ENCODE measurements at regions not wholly inside any gene's neighbourhood (a gene's known extent, or its start where the extent isn't known, plus 50 kb on each side); places are given as distances from the start of the nearest gene placed in this dataset.

DNA sequence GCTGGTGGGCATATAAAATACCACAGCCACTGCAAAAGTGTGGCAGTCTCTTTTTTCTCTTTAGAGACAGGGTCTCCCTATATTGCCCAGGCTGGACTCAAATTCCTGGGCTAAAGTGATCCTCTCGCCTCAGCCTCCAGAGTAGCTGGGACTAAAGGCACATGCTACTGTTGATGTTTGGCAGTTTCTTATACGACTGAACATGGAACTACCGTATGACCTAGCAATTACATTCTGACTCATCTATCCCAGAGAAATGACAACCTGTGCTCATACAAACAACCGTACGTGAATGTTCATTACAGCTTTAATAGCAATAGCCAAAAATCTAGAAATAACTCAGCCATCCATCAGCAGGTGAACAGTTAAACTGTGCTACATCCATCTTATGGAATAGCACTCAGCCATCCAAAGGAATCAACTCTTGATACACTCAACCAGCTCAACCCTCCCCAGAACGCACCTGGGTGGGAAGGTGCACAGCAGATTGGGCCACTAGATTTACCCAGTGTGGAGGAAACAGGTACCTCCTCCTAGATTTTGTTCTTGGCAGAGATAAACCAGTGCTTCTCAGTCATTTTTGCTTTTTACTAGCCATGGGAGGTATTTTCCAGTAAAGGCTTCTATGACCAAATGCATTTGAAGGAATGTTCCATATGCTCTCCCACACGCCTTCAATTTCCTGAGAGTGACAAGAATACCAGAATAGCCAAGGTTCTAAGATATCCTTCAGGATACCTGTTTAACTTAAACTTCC, 130.5 kb downstream of the MED15 start:
- FAIRE-seq: no peak
- WGBS (ENCODE audit: missing lambda C conversion rate): 18% methylated on average over 7 of the region's 7 CpGs
- H3K9me3 ChIP-seq: no peaks in the 10 kb centered on the region
- DNase-seq (ENCODE audit: low read depth in 1 of 2, low spot score in 1 of 2): no peak
- TF ChIP-seq RARB (CRISPR knock-in tag; IDR thresholded peaks at IDR 0.05) (no peak), HOXA7 (CRISPR knock-in tag; IDR thresholded peaks at IDR 0.05) (no peak), FOXS1 (CRISPR knock-in tag; IDR thresholded peaks at IDR 0.05) (no peak), POLR2A (IDR thresholded peaks at IDR 0.05; ENCODE audit: low read length) (no peak), EP300 (IDR thresholded peaks at IDR 0.05) (no peak), CHD2 (IDR thresholded peaks at IDR 0.05; ENCODE audit: low read length, partially characterized antibody) (no peak), MYC (IDR thresholded peaks at IDR 0.05; ENCODE audit: borderline replicate concordance, low read length) (no peak), FOSL2 (IDR thresholded peaks at IDR 0.05) (no peak), FOSL2 (CRISPR knock-in tag; IDR thresholded peaks at IDR 0.05) (no peak), GATA3 (IDR thresholded peaks at IDR 0.05; ENCODE audit: borderline replicate concordance) (no peak), HOXB5 (CRISPR knock-in tag; IDR thresholded peaks at IDR 0.05) (no peak), HEYL (CRISPR knock-in tag; IDR thresholded peaks at IDR 0.05) (no peak)
- TF ChIP-seq, protein P1, sequence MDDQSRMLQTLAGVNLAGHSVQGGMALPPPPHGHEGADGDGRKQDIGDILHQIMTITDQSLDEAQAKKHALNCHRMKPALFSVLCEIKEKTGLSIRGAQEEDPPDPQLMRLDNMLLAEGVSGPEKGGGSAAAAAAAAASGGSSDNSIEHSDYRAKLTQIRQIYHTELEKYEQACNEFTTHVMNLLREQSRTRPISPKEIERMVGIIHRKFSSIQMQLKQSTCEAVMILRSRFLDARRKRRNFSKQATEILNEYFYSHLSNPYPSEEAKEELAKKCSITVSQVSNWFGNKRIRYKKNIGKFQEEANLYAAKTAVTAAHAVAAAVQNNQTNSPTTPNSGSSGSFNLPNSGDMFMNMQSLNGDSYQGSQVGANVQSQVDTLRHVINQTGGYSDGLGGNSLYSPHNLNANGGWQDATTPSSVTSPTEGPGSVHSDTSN (IDR thresholded peaks at IDR 0.05): no peak
- no peaks in the 10 kb centered on the region for H3K4me1 ChIP-seq
- ATAC-seq: no peak
- CTCF ChIA-PET: interaction anchor here (1.0 kb wide), 1 partner anchor 74 kb away, joined by 3 read pairs; no protein-coding TSS in a partner anchor
- H3K4me3 ChIP-seq: no peak overlapping the region
- POLR2A ChIA-PET: no interaction called here
- no peak overlapping the region for H3K27ac ChIP-seq
- no peak overlapping the region for H3K4me2 ChIP-seq

- 10% methylated on average over 1 of the region's 1 CpG for WGBS (ENCODE audit: missing lambda C conversion rate)
- FAIRE-seq (no peak), ATAC-seq (no peak), DNase-seq (ENCODE audit: low read depth in 1 of 2, low spot score in 1 of 2) (no peak)
- Histone ChIP-seq H3K4me1 (no peaks in the 10 kb centered on the region), H3K9me3 (no peaks in the 10 kb centered on the region), H3K4me2 (no peak overlapping the region), H3K27ac (no peak overlapping the region), H3K4me3 (no peak overlapping the region)
- POLR2A ChIA-PET: no interaction called here
- CTCF ChIA-PET: interaction anchor here (1.0 kb wide), 1 partner anchor 21 kb away, joined by 3 read pairs; no protein-coding TSS in a partner anchor
- TF ChIP-seq CBX2 (IDR thresholded peaks at IDR 0.05; ENCODE audit: borderline replicate concordance, low read depth): no peak
- TF ChIP-seq, protein P2, sequence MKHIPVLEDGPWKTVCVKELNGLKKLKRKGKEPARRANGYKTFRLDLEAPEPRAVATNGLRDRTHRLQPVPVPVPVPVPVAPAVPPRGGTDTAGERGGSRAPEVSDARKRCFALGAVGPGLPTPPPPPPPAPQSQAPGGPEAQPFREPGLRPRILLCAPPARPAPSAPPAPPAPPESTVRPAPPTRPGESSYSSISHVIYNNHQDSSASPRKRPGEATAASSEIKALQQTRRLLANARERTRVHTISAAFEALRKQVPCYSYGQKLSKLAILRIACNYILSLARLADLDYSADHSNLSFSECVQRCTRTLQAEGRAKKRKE (CRISPR knock-in tag; IDR thresholded peaks at IDR 0.05; ENCODE audit: low read depth): no peak
- no peak for TF ChIP-seq CHD4 (IDR thresholded peaks at IDR 0.05; ENCODE audit: borderline replicate concordance)
- no peak for TF ChIP-seq FOSB (CRISPR knock-in tag; IDR thresholded peaks at IDR 0.05)
- no peak for TF ChIP-seq HMGXB4 (CRISPR knock-in tag; IDR thresholded peaks at IDR 0.05; ENCODE audit: borderline replicate concordance)
- no peak for TF ChIP-seq JUN (IDR thresholded peaks at IDR 0.05)
Observed at GRCh38 chr22:20638507-20638870, 131.1 kb downstream of the MED15 start.

DNA sequence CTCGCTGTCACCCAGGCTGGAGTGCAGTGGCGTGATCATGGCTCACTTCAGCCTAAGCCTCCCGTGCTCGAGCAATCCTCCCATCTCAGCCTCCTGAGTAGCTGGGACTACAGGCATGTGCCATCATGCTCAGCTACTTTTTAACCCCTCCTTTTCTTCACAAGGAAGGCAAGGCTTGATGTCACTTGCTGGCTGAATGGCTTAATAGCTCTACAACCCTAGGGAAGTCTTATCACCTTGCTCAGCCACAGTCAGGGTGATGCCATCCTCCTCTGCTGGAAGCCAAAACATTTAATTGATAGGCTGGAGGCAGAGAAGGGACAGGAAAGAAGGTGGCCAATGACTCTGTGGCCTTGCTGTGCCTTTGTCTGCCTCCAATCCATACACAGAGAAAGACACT, 131.9 kb downstream of the MED15 start:
- FAIRE-seq (no peak), ATAC-seq (no peak), DNase-seq (ENCODE audit: low read depth in 1 of 2, low spot score in 1 of 2) (no peak)
- H3K9me3 ChIP-seq: no peaks in the 10 kb centered on the region
- H3K4me3 ChIP-seq: no peak overlapping the region
- no peak overlapping the region for H3K27ac ChIP-seq
- POLR2A ChIA-PET: no interaction called here
- H3K4me1 ChIP-seq: no peaks in the 10 kb centered on the region
- CTCF ChIA-PET: interaction anchor here (1.0 kb wide), 1 partner anchor 20 kb away, joined by 3 read pairs; no protein-coding TSS in a partner anchor
- 60% methylated on average over 4 of the region's 4 CpGs for WGBS (ENCODE audit: missing lambda C conversion rate)
- H3K4me2 ChIP-seq: no peak overlapping the region
- TF ChIP-seq, protein P3, sequence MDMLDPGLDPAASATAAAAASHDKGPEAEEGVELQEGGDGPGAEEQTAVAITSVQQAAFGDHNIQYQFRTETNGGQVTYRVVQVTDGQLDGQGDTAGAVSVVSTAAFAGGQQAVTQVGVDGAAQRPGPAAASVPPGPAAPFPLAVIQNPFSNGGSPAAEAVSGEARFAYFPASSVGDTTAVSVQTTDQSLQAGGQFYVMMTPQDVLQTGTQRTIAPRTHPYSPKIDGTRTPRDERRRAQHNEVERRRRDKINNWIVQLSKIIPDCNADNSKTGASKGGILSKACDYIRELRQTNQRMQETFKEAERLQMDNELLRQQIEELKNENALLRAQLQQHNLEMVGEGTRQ (IDR thresholded peaks at IDR 0.05): no peak
- TF ChIP-seq HOXA7 (CRISPR knock-in tag; IDR thresholded peaks at IDR 0.05) (no peak), EHMT2 (IDR thresholded peaks at IDR 0.05; ENCODE audit: low read depth) (no peak), HMGXB4 (CRISPR knock-in tag; IDR thresholded peaks at IDR 0.05; ENCODE audit: borderline replicate concordance) (no peak), RCOR1 (IDR thresholded peaks at IDR 0.05; ENCODE audit: low read depth, low read length) (no peak), POLR2A (IDR thresholded peaks at IDR 0.05; ENCODE audit: low read length) (no peak), TFCP2L1 (CRISPR knock-in tag; IDR thresholded peaks at IDR 0.05) (no peak), RNF2 (IDR thresholded peaks at IDR 0.05; ENCODE audit: borderline replicate concordance, low read depth) (no peak), EHF (CRISPR knock-in tag; IDR thresholded peaks at IDR 0.05) (no peak), CEBPB (IDR thresholded peaks at IDR 0.05) (no peak), BHLHE40 (IDR thresholded peaks at IDR 0.05; ENCODE audit: low read depth, low read length) (no peak)
- TF ChIP-seq, protein P4, sequence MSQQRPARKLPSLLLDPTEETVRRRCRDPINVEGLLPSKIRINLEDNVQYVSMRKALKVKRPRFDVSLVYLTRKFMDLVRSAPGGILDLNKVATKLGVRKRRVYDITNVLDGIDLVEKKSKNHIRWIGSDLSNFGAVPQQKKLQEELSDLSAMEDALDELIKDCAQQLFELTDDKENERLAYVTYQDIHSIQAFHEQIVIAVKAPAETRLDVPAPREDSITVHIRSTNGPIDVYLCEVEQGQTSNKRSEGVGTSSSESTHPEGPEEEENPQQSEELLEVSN (IDR thresholded peaks at IDR 0.05; ENCODE audit: borderline replicate concordance, low read depth): no peak

Data from A549 (cell line).